HFFc6 (cell line): ENCODE measurements at regions not wholly inside any gene's neighbourhood (a gene's known extent, or its start where the extent isn't known, plus 50 kb on each side); places are given as distances from the start of the nearest gene placed in this dataset.

ENCODE experiments used
- DNase-seq: peaks from one replicate; pipeline ENCODE4 v3.0.0-alpha.2; 2018
- H3K27ac Mint-ChIP-seq: 2 replicates; pipeline ENCODE4 v1.8.0; 2020; ENCODE audit warnings: mild to moderate bottlenecking, mixed read lengths
- H3K27me3 Mint-ChIP-seq: 2 replicates; pipeline ENCODE4 v1.8.0; 2021; ENCODE audit warnings: mild to moderate bottlenecking, moderate library complexity, mixed read lengths; ENCODE audit not compliant: insufficient read depth
- H3K36me3 Mint-ChIP-seq: 2 replicates; pipeline ENCODE4 v1.8.0; 2021; ENCODE audit warnings: low read depth, mixed read lengths
- H3K4me1 Mint-ChIP-seq: 2 replicates; pipeline ENCODE4 v1.8.0; 2020; ENCODE audit warnings: low read depth, mixed read lengths
- H3K4me3 Mint-ChIP-seq: 2 replicates; pipeline ENCODE4 v1.8.0; 2020; ENCODE audit warnings: mild to moderate bottlenecking, moderate library complexity, mixed read lengths
- H3K9me3 Mint-ChIP-seq: 2 replicates; pipeline ENCODE4 v1.8.0; 2020; ENCODE audit warnings: mild to moderate bottlenecking, mixed read lengths
- TF ChIP-seq, protein P1 (sequence below): fragments of 200-600 bp; sonication (generic); IDR thresholded peaks from 2 replicates; pipeline ENCODE4 v1.5.0; 2021; ENCODE audit warnings: antibody characterized with exemption, mild to moderate bottlenecking

DNA sequence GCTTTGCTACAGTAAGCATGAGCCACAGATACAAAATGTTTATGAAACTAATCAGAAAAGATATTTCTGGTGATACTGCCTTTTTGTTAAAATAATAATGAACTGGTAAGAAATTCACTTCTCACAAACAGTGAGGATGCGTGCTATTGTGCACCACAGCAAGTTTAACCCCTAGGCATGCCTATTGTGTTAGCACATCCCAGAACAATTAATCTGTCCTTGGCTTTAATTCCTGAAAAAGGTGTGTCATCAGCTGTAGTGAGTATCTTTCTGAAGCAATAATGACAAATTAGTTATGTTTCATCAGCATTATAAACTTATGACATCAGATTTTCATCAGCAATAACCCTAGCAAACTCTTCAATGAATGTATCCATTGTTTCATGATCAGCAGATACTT lies 1307.2 kb downstream of the EFNA5 start:
- H3K9me3 Mint-ChIP-seq: peaks cover 43% of the 10 kb centered on the region
- H3K27me3 Mint-ChIP-seq: no peaks in the 10 kb centered on the region
- no peak overlapping the region for H3K4me3 Mint-ChIP-seq
- no peaks in the 10 kb centered on the region for H3K36me3 Mint-ChIP-seq
- no peak for DNase-seq
- no peak overlapping the region for H3K27ac Mint-ChIP-seq
- no peaks in the 10 kb centered on the region for H3K4me1 Mint-ChIP-seq
- TF ChIP-seq, protein P1, sequence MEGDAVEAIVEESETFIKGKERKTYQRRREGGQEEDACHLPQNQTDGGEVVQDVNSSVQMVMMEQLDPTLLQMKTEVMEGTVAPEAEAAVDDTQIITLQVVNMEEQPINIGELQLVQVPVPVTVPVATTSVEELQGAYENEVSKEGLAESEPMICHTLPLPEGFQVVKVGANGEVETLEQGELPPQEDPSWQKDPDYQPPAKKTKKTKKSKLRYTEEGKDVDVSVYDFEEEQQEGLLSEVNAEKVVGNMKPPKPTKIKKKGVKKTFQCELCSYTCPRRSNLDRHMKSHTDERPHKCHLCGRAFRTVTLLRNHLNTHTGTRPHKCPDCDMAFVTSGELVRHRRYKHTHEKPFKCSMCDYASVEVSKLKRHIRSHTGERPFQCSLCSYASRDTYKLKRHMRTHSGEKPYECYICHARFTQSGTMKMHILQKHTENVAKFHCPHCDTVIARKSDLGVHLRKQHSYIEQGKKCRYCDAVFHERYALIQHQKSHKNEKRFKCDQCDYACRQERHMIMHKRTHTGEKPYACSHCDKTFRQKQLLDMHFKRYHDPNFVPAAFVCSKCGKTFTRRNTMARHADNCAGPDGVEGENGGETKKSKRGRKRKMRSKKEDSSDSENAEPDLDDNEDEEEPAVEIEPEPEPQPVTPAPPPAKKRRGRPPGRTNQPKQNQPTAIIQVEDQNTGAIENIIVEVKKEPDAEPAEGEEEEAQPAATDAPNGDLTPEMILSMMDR: no peak

DNA sequence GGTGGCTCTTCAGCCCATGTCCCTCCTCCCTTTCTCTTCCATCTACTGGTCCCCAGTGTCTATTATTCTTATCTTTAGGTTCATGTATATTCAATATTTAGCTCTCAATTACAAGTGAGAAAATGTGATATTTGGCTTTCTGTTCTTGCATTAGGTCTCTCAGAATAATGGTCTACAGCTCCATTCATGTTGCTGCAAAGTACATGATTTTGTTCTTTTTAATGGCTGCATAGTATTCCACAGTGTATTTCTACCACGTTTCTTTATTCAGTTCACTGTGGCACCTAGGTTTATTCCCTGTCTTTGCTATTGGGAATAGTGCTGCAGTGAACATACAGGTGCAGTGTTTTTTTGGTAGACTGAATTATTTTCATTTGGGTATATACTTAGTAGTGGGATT lies 1308.8 kb downstream of the EFNA5 start:
- Mint-ChIP-seq H3K4me3 (no peak overlapping the region), H3K4me1 (no peaks in the 10 kb centered on the region), H3K9me3 (peaks cover 36% of the 10 kb centered on the region), H3K36me3 (no peaks in the 10 kb centered on the region), H3K27me3 (no peaks in the 10 kb centered on the region), H3K27ac (no peak overlapping the region)
- DNase-seq: no peak
- TF ChIP-seq, protein P1: no peak

DNA sequence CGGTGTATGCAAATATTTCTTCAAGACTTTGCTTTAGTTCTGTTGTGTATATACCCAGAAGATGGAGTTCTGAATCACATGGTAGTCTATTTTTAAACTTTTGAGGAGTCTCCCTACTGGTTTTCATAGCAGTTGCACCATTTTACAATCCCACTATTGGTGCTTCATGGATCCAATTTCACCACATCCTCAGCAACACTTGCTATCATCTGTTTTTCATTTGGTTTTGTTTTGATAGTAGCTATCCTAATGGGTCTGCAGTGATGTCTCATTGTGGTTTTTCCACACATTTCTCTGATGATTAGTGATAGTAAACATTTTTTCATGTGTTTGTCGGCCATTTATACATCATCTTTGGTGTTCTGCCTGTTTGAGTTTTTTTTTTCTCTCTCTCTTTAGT lies 1339.3 kb downstream of the EFNA5 start:
- no peaks in the 10 kb centered on the region for H3K27me3 Mint-ChIP-seq
- no peak overlapping the region for H3K4me3 Mint-ChIP-seq
- H3K4me1 Mint-ChIP-seq: no peaks in the 10 kb centered on the region
- peaks cover 43% of the 10 kb centered on the region for H3K9me3 Mint-ChIP-seq
- DNase-seq: peak; percentile 12
- no peaks in the 10 kb centered on the region for H3K36me3 Mint-ChIP-seq
- no peak overlapping the region for H3K27ac Mint-ChIP-seq
- TF ChIP-seq, protein P1: no peak

DNA sequence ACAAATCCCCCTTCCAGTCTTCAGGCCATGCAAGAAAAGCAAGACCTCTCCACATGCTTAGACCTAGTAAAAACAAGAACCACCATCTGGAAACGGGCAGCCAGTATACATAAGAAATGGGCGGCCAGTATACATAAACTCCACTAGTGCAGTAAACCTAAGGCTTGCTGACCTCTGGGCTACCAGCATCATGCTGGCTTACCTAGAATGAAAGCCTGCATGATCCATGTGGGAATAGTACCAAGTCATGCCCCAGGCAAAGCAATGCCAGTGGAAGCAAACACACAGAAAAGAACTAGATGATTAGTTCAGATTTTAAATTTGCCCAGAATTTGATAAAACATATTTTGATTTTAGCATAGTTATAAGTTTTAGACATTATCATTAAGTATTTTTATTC lies 1346.4 kb downstream of the EFNA5 start:
- no peaks in the 10 kb centered on the region for H3K27me3 Mint-ChIP-seq
- no peak overlapping the region for H3K4me3 Mint-ChIP-seq
- H3K36me3 Mint-ChIP-seq: no peaks in the 10 kb centered on the region

DNA sequence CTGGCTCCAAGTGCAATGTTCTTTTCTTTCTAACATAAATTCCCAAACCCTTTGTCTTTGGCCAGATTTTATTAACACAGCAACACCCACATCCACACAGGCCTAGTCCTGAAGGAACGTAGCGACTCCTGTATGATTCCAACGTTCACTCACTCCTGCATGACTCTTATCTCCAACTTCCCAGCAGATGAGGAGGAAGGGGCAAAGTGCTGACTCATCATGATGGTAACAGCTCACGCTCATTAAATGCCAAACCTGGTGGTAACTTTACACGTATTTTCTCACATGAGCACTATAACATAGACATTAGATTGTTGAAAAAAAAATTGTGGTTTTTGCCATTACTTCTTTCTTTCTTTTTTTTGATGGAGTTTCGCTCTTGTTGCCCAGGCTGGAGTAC lies 1349.5 kb downstream of the EFNA5 start:
- no peak overlapping the region for H3K4me3 Mint-ChIP-seq
- peaks cover 5% of the 10 kb centered on the region; the same call in 1 of the 2 replicates for H3K36me3 Mint-ChIP-seq
- DNase-seq: no peak
- no peaks in the 10 kb centered on the region for H3K27me3 Mint-ChIP-seq
- peaks cover 38% of the 10 kb centered on the region for H3K9me3 Mint-ChIP-seq
- H3K4me1 Mint-ChIP-seq: no peaks in the 10 kb centered on the region
- no peak overlapping the region for H3K27ac Mint-ChIP-seq
- TF ChIP-seq, protein P1: no peak

More for the DNA sequence above, 1346.4 kb downstream of the EFNA5 start:
- Mint-ChIP-seq H3K4me1 (no peaks in the 10 kb centered on the region), H3K9me3 (peaks cover 36% of the 10 kb centered on the region), H3K27ac (no peak overlapping the region)
- no peak for DNase-seq
- TF ChIP-seq, protein P1: no peak

DNA sequence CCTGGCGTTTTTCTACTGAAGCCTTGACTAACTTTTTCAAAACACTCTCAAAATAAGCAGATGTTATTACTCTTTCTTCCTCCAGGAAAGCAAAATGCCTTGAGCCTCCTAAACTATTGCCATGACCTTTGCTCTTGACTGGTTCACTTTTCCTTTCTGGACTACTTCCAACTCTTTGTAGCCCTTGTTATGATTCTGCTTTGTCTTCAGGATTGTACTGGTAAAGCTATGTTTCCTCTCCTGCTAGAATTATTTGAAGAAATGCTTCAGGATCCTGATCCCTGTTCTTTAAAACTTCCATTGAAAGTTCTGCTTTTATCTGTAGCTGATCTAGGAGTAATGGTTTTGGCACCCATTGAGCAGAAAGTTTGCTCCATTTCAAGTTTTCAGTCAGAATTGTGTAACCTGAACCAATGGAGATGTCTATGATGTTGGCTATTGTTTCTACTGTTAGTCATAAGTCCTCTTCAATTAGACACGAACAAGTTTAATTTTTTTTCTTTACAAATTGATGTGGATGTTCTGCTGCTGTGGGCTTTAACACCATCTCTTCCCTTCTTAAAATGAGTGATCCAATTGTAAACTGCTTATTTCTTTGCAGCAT lies 1356.4 kb downstream of the EFNA5 start:
- H3K36me3 Mint-ChIP-seq: peaks cover 5% of the 10 kb centered on the region; the same call in 1 of the 2 replicates
- DNase-seq: no peak
- H3K9me3 Mint-ChIP-seq: peaks cover 31% of the 10 kb centered on the region
- no peaks in the 10 kb centered on the region for H3K27me3 Mint-ChIP-seq
- H3K4me1 Mint-ChIP-seq: no peaks in the 10 kb centered on the region
- TF ChIP-seq, protein P1: no peak
- no peak overlapping the region for H3K27ac Mint-ChIP-seq
- no peak overlapping the region for H3K4me3 Mint-ChIP-seq
